Thymus (tissue), 11 donors: ENCODE measurements at regions not wholly inside any gene's neighbourhood (a gene's known extent, or its start where the extent isn't known, plus 50 kb on each side); places are given as distances from the start of the nearest gene placed in this dataset.

Experiments
- DNase-seq, 9 donors: peaks; one replicate each; pipeline ENCODE4 v3.0.0-alpha.2; 2013; ENCODE audit warnings: low spot score in 9 of 9, low read depth in 6 of 9, missing footprints in 1 of 9
- H3K27ac ChIP-seq, 2 donors: one replicate each; pipeline ENCODE4 v1.5.1; 2013; ENCODE audit warnings: control low read depth in 1 of 2, low read depth in 1 of 2, low read length in 1 of 2, mild to moderate bottlenecking in 1 of 2, moderate library complexity in 1 of 2
- H3K27me3 ChIP-seq, 2 donors: one replicate each; pipeline ENCODE4 v1.5.1; 2013; ENCODE audit warnings: low read length in 1 of 2; ENCODE audit not compliant: control insufficient read depth in 2 of 2, insufficient read depth in 1 of 2
- H3K36me3 ChIP-seq, 2 donors: one replicate each; pipeline ENCODE4 v1.5.1; 2013; ENCODE audit warnings: low read length in 1 of 2, mild to moderate bottlenecking in 1 of 2, moderate library complexity in 1 of 2; ENCODE audit not compliant: control insufficient read depth in 2 of 2, insufficient read depth in 2 of 2
- H3K4me1 ChIP-seq, 2 donors: one replicate each; pipeline ENCODE4 v1.5.1; 2013; ENCODE audit warnings: low read length in 2 of 2; ENCODE audit not compliant: control insufficient read depth in 2 of 2, insufficient read depth in 2 of 2
- H3K4me3 ChIP-seq, 2 donors: one replicate each; pipeline ENCODE4 v1.5.1; 2013; ENCODE audit warnings: low read length in 2 of 2, control low read depth in 1 of 2, mild to moderate bottlenecking in 1 of 2
- H3K9me3 ChIP-seq, 2 donors: one replicate each; pipeline ENCODE4 v1.5.1; 2013; ENCODE audit warnings: low read length in 1 of 2, mild to moderate bottlenecking in 1 of 2; ENCODE audit not compliant: control insufficient read depth in 2 of 2, insufficient read depth in 1 of 2
- WGBS: extraction: QIAGEN DNeasy Blood & Tissue Kit; methylation state at CpG from one replicate; pipeline ENCODE4 v1.1.7; 2013; 5-methylcytosine and 5-hydroxymethylcytosine counted together
- donor health status: healthy.

GRCh38 chr2:222108957-222109585 is 189.7 kb downstream of the PAX3 start:
- Histone ChIP-seq H3K27me3 (no peaks in the 10 kb centered on the region), H3K4me1 (no peaks in the 10 kb centered on the region), H3K36me3 (no peaks in the 10 kb centered on the region), H3K27ac (no peak overlapping the region), H3K4me3 (no peak overlapping the region), H3K9me3 (no peaks in the 10 kb centered on the region)
- no peak for DNase-seq
- WGBS = 90% methylated on average over 4 of the region's 4 CpGs

- no peaks in the 10 kb centered on the region for H3K4me1 ChIP-seq
- 65% methylated on average over 3 of the region's 3 CpGs for WGBS
- no peak overlapping the region for H3K27ac ChIP-seq
- no peaks in the 10 kb centered on the region for H3K27me3 ChIP-seq
- H3K9me3 ChIP-seq = no peaks in the 10 kb centered on the region
- no peaks in the 10 kb centered on the region for H3K36me3 ChIP-seq
- H3K4me3 ChIP-seq = no peak overlapping the region
- no peak for DNase-seq
Observed at GRCh38 chr2:222108497-222108896, 190.3 kb downstream of the PAX3 start.

- H3K4me3 ChIP-seq = no peak overlapping the region
- DNase-seq = no peak
- no peaks in the 10 kb centered on the region for H3K4me1 ChIP-seq
- 100% methylated on average over 1 of the region's 1 CpG for WGBS
- no peak overlapping the region for H3K27ac ChIP-seq
- H3K9me3 ChIP-seq = no peaks in the 10 kb centered on the region
- H3K27me3 ChIP-seq = no peaks in the 10 kb centered on the region
- no peaks in the 10 kb centered on the region for H3K36me3 ChIP-seq
Observed at GRCh38 chr2:222105046-222105445, 193.8 kb downstream of the PAX3 start.

GRCh38 chr2:222102575-222103349 is 196.0 kb downstream of the PAX3 start:
- no peaks in the 10 kb centered on the region for H3K36me3 ChIP-seq
- H3K4me3 ChIP-seq = no peak overlapping the region
- H3K27me3 ChIP-seq = no peaks in the 10 kb centered on the region
- H3K4me1 ChIP-seq = no peaks in the 10 kb centered on the region
- H3K27ac ChIP-seq = no peak overlapping the region
- no peak for DNase-seq
- 67% methylated on average over 4 of the region's 4 CpGs for WGBS
- H3K9me3 ChIP-seq = no peaks in the 10 kb centered on the region

- H3K4me1 ChIP-seq = no peaks in the 10 kb centered on the region
- no peaks in the 10 kb centered on the region for H3K9me3 ChIP-seq
- H3K27ac ChIP-seq = no peak overlapping the region
- H3K36me3 ChIP-seq = no peaks in the 10 kb centered on the region
- no peaks in the 10 kb centered on the region for H3K27me3 ChIP-seq
- H3K4me3 ChIP-seq = no peak overlapping the region
- WGBS = 82% methylated on average over 5 of the region's 5 CpGs
- no peak for DNase-seq
Observed at GRCh38 chr2:222100704-222101699, 197.8 kb downstream of the PAX3 start.

GRCh38 chr2:222088561-222088960 is 210.2 kb downstream of the PAX3 start:
- 77% methylated on average over 2 of the region's 2 CpGs for WGBS
- no peaks in the 10 kb centered on the region for H3K27me3 ChIP-seq
- H3K4me3 ChIP-seq = no peak overlapping the region

GRCh38 chr2:222087998-222088397 is 210.8 kb downstream of the PAX3 start:
- no peak overlapping the region for H3K27ac ChIP-seq
- no peaks in the 10 kb centered on the region for H3K9me3 ChIP-seq
- no peaks in the 10 kb centered on the region for H3K27me3 ChIP-seq
- H3K4me3 ChIP-seq = no peak overlapping the region
- no peaks in the 10 kb centered on the region for H3K4me1 ChIP-seq
- H3K36me3 ChIP-seq = no peaks in the 10 kb centered on the region
- DNase-seq = no peak
- 89% methylated on average over 3 of the region's 3 CpGs for WGBS

More at GRCh38 chr2:222088561-222088960, 210.2 kb downstream of the PAX3 start:
- H3K9me3 ChIP-seq = no peaks in the 10 kb centered on the region
- H3K4me1 ChIP-seq = no peaks in the 10 kb centered on the region
- H3K36me3 ChIP-seq = no peaks in the 10 kb centered on the region
- no peak for DNase-seq
- no peak overlapping the region for H3K27ac ChIP-seq

DNA sequence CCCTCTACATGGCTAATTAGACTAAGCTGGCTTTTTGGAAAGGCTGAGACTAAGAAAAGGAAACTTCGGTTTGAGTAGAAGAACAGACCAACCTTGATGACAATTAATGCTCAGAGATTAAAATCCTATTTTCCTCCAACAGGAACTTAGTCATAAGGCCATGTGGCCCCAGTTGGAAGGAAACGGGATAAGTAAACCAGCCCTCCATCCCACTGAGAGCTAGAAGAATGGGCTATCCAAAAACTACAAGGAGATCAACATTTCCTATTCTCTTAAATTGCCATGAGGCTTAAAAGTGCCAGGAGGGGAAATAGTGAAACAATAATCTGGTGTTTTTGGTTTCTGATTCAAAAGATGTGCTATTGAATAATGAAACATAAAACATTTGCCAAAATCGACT is 216.6 kb downstream of the PAX3 start:
- Histone ChIP-seq H3K27me3 (no peaks in the 10 kb centered on the region), H3K9me3 (no peaks in the 10 kb centered on the region), H3K36me3 (no peaks in the 10 kb centered on the region), H3K4me1 (no peaks in the 10 kb centered on the region), H3K4me3 (no peak overlapping the region), H3K27ac (no peak overlapping the region)
- 67% methylated on average over 3 of the region's 3 CpGs for WGBS
- no peak for DNase-seq

GRCh38 chr2:222080141-222080540 is 218.7 kb downstream of the PAX3 start:
- Histone ChIP-seq H3K27ac (no peak overlapping the region), H3K36me3 (no peaks in the 10 kb centered on the region), H3K9me3 (no peaks in the 10 kb centered on the region), H3K27me3 (no peaks in the 10 kb centered on the region), H3K4me3 (no peak overlapping the region), H3K4me1 (no peaks in the 10 kb centered on the region)
- DNase-seq = no peak
- WGBS = 88% methylated on average over 2 of the region's 2 CpGs
